NCI-H345 treated with DMSO at 0.1 percent for 48 hours (cell line): ENCODE measurements at regions not wholly inside any gene's neighbourhood (a gene's known extent, or its start where the extent isn't known, plus 50 kb on each side); places are given as distances from the start of the nearest gene placed in this dataset.
"Not testable (repeated sequence)": the region's sequence is repeated elsewhere in the genome, so short reads cannot be mapped to it uniquely, and the experiment has no call there.

Source experiments
- DNase-seq: peaks from one replicate; lab custom pipeline; 2025; ENCODE audit not compliant: unreplicated experiment; lab: John Stamatoyannopoulos, UW

DNA sequence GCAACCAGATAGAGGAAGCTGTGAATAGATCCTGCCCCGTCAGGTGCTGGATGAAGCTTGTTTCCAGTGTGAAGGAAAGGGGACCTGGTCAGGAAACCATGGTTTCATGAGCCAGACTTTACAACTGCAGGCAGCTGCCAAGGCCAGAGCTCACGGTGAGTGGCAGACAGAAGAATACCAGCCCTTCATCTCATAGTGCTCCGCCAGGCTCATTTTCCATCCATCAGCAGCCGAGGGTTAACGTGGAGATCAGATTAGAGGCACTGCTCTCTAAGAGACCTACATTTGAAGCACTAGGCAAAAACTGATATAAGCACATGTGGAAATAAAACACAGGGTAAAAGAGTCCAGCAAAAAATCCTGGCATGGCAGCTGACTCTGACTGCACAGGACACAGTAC, 172.4 kb downstream of the CD24 start:
- no peak for DNase-seq

DNA sequence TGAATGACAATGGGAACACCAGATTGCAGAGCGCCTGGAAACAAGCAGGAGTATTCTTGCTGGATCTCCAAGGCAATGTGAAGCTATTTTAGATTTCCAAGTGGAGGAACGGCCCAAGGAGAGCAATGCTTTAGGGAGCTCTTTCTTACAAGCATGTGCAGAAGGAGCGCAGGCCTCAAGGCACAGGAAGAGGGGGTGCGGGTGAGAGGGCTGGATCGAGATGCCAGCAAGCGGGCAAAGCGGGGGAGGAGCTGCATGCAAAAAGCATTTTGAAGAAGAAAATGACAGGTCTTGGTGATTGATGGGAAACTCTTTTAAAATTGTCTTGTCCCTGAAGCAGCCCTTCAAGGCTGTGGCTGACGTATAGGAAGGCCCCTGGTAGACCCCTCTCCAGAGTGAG, 171.9 kb downstream of the QRSL1 start:
- DNase-seq: no peak

DNA sequence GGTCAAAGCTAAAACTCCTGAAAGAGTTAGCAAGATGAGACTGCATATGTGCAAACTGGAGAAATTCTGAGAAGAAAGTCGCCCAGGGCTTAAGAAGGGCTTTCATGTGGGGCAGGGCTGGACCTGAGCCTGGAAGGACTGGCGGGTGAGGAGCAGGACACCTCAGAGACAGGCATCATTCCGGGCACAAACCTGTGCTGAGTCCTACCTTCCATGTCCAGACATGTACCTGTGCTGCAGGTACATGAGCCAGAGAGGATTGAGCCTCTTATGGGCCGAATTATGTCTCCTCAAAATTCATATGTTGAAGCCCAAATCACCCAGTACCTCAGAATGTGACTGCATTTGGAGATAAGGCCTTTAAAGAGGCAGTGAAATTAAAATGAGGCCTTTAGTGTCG, 171.0 kb downstream of the QRSL1 start:
- DNase-seq: no peak

DNA sequence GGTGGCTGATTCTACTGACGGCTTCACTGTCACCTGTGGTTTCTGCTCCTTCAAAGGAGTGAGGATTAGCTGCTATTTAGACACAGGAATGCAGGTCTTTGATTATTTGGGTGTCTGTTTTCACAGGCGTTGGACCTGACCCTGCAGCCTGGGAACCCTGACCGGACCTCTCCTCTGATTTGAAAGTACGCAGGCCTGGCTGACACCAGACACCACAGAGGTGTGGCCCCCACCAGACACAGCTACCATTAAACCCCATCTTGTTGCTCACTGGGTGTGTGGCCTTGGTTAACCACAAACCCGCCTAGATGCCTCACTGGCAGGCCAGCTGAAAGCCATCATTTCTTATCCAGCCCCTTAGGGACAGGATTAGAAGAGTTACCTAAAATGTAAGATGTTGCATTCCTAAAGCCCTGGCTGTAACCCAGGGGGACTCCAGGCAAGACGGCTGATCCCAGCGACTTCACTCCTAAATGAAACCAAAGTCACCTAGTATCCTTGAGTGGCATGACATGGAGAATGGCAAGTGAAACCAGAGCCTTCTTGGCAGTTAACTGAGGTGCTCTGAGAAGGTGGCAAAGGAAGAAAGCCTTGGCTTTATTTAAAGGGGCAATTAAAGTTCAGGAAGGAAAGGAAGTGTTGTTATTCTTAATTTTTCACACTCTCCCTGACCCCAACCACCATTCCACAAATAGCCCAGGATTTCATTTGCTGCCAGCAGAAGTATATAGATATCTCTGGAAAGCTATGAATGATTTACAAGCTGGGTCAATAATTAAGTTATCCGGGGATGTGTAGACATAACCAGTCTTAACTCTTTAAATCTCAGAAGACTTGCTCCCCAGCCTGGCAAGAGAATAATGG, 169.9 kb downstream of the QRSL1 start:
- DNase-seq: no peak

DNA sequence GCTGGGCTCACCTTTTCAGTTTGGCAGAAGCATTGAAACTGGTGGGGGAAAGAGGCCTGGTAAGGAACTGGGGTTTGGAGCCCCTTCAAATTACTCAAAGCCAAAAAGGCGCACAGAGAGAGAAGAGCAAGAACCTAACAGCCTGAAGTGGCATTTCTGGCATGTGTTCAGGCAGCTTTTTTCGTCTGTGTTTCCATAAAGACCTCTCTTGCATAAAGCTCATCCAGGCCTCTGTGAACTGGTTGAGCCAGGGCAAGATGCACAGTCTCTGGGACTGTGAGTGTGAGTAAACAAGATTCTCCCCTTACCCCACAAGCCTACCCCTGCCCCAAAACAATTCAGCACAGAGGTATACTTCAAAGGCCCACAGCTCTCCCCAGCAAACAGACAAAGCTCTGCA, 167.8 kb downstream of the QRSL1 start:
- DNase-seq: no peak

DNA sequence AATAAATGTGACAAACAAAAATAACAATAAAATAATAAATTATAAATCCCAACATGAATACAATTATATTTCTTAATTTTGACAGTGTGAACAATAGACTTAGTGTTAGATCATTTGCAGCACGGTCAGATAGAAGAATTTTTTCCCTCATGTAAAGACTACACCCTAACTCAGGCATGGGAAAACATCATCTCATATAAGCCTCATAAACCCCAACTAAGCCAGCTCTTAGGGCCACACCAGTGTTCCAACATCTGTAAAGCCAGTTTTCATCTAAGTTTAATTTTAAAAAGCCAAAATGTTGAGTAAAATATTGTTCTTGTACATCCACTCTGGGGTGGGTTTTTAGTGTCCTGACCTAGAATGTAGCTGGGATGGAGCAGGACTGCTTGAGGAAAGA, 167.4 kb downstream of the QRSL1 start:
- DNase-seq: no peak

DNA sequence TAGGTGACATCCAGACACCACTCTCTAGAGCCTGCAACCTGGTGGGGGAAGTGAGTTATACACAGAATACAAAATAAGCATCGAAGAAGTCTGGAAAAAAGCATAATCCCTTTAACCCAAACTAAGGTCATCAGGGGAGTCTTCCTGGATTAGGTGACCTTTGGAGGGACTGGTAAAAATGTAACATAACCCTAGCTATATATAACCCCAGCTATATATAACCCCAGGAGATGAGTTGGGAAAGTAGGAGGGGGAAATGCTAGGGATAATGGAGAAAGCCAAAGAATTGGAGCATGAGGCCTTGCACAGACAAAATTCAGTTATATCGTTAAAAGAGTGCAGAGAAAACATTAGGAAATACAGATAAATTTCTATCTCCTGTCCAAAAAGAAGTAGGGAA, 164.8 kb downstream of the QRSL1 start:
- DNase-seq: no peak

DNA sequence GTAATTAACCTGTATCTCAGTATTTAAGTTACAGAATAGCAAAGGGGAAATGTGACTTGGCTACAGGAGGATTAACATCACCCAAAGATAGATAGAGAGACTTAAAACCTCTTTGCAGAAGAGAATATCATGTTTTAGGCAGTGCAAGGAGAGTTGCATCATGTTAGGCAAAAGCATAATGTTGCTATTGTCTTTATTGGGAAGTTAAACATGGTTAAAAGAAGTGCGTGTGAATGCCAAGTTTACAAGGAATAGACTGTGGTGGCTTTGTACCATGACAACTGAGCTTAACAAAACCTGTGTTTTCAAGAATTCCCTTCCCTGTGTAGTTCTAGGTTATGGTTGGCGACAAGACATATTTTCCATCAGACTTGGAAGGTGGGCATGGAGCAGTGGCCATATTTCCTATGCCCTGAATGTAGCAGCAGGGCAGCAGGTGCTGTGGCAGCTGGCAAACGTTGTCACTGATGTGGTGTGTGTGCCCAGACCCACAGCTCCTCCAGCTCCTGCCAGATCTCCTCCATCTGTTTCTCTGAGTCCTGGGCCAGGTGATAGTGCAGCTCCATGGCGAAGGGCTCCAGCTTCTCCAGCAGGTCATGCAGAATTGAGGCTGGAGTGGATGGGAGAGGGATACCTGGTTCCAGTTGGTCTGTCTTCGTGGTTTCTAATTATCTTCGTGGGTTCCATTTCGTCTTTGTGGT, 163.3 kb downstream of the QRSL1 start:
- no peak for DNase-seq

DNA sequence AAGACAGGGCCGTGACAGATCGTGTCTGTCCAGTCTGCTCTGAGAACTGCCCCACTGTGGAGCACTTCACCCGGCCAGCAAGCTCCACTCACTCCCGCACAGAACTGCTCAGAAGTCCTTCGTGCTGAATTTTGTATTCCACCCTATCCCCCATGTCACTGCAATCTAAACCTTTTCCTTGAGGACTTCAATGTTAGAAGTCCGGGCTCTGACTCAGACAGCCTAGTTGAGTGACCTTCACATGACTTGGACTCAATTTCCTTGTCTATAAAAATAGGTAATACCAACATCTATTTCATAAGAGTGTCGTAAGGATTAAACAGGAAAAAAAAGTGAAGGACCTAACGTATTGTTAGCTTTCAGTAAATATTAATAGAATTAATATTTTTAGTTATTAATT, 161.6 kb downstream of the QRSL1 start:
- DNase-seq: no peak

DNA sequence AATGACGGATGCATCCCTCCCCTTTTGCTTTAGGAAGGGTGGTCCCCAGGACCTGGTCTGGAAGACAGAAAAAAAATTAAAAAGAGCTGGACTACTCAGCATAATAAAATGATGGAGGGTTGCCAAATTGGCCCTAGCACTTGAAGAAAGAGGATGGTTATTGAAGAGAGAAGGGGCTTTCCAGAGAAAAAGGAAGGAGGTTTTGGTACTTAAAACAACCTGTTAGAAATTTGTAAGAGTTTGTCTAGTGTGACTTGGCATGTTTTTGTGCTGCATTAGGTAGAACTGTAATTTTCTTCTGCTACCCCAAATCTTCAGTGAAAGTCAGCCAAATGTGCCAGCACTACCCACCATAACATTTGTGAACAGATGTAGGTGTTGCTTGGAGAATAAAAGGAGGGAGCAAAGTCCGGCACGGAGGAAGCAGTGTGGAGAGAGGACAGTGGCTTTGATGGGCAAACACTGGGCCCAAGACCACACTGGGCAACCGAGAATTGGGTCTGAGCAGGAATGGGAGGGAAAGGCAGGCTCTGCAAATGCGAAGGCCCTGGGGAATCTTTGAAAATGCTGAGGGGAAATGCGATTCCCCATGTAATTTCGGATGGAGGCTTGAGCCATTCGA, 160.9 kb downstream of the QRSL1 start:
- DNase-seq: no peak

DNA sequence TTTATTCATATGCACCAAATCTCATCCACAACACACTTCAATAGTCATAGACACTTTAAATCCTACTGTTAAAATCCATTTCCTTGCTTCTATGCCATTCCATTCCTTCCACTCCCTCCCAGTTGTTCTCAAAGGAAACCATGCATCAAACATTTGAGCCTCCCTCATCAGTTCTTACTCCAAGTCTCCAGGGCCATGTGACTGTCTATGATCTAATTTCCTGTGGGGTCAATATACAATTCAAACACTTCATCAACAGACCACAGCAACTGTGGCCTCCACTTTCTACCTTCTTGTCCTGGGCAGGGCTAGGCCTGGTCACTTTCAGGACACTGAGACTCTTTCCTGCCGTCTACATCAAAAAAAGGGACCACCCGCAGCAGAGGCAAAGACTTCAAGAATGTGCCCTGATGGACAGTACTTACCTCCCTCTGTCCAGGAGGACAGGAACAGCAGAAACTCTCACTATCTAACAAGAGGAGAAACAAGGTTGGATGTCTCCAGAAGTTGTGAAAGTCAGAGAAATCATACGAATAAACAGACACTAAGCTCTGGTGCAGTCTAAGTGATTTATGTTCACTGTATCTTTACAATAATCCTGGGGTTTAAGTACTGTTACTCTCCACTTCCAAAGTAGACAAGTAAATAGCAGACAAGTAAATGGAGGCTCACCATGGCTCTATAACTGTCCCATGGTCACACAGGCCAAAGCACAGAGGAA, 160.2 kb downstream of the QRSL1 start:
- no peak for DNase-seq

DNA sequence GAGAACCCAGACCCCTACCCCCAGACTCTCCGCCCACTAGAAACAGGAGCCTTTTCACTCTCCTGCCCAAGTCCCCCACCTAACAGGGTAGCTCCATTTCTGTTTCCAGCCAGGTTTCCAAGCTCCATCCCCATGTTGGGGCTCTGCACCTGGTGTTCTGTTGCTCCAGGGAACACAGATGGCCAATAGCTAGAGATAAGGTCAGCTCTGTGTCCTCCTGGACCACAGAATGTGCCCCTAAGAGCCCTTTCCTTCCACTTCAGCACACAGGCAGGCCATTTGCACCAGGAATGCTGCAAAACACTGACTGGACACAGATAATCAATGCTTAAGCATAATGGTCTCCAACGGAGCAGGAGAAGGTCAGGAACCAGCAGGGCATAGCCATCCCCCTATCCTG, 159.4 kb downstream of the QRSL1 start:
- DNase-seq: no peak

DNA sequence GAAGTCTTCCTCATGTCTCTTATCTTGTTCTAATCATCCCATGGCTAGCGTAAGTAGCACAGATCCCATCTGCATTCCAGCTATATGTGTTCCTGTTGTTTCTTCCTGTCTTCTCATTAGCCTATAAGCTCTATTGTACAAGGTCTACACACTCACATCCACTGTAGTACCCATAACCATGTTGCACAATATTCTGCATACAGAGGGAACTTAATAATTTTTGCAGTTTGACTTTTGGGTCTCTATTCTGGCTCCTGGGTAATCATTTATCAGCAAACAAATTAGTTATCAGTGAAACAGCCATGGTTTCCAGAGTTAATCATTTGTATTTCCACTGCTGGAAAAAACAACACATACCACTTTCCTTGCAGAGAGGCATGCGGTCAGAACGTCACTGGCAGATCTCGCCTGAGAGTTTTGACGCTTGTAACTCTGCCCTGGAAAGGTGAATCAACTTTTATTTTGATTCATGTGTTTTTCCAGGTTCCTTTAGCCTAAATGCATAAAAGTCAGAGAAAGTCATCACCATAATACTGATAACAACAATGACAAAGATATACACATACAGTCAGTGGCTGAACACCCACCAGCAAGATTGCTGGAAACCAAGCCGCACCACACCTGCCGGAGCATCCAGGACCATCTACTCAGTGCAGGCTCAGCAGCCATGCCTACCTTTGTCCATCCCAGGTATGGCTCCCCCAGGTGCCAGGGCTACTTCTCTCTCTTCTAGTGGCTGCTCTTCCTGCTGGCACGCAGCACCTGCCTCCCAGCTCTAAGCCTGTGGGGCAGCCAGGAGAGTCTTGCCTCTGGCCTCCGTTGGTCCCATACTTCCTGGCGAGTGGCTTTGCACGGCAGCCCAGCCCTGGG, 158.2 kb downstream of the QRSL1 start:
- no peak for DNase-seq

DNA sequence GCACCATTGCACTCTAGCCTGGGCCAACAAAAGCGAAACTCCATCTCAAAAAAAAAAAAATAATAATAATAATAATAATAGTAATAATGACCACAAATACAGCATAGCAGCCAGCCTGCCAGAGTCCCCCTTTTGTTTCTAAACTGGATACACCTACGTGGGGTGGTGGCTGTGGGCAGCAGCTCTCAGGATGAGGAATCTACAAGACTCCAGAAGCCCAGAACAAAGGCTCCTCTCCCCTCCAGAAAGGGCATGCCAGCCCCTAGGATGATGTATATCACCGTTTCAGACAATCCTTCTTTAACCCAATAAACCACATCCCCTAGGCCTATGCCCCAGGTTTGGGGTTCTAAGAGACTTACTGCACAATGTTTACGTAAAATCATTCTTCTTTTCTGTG, 155.9 kb downstream of the QRSL1 start:
- DNase-seq: no peak

DNA sequence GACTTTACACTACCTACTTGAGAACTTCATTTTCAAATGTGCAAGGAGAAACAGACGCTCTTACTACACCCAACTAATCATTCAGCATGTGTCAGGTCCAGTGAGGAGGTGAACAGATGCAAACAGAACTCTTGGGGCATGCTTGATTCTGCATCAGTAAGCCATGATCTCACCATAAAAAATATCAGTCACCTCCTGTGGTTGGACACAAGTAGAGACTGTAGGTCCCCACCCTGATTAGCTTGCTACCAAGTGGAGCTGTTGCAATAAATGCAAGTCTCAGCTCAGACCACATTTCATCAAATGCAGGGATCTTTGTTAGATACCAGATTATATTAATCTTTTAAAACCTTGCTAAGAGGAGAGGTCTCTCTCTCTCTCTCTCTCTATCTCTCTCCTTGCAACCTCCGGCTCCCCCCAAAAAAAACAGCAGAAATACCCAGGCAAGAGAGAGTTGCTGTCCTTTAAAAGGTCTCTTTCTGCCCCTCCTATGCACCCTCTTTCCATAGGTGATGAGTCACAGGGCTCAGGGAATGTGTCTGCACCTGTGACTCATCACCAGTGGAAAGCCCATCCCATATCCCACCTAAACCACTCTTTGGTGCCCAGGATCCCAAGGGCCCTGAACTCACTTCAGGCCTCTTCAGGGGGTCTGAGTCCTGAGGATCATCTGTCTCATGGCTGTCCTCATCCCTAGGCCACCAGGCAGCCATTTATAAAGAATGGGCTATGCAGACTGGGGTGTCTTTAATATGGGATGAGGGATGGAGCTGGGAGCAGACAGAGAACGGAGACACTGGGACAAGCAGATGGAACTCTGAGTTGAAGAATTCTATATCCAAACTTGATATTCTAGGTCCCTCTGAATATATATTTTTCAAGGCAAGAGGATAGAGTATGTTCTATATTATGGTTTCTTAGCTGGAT, 154.5 kb downstream of the QRSL1 start:
- no peak for DNase-seq

DNA sequence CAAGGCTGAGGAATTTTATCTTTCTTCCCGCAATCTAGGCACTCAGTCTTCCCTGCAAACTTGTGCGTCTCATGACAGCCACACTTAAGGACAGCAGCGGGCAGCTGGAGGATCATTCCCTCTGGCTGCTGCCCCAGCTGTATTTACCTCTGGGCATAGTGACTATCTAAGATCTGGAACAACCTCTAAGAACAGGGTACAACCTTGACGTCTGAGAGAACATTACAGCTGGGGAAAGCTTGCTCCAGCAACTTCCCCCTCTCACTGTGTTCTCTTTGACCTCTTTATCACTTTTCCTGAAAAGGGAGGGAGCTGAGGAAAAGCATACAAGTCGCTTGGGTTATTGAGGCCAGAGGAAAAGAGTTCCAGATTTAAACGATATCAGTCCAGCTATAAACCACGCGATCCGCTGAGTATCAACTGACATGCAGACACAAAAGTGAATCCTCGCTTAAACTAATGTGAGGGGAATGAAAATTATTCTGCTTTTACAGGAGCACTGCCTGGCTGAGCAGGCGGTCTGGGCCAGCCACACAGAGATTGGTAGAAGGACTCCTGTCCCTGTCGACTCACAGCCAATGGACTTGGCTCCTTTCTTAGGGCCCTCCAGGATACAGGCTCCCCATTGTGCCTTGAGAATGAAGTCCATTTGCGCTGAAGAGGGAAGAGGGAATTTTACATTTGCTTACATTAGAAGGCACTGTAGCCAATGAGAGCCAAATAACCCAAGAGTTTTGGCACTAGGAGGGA, 153.3 kb downstream of the QRSL1 start:
- no peak for DNase-seq

DNA sequence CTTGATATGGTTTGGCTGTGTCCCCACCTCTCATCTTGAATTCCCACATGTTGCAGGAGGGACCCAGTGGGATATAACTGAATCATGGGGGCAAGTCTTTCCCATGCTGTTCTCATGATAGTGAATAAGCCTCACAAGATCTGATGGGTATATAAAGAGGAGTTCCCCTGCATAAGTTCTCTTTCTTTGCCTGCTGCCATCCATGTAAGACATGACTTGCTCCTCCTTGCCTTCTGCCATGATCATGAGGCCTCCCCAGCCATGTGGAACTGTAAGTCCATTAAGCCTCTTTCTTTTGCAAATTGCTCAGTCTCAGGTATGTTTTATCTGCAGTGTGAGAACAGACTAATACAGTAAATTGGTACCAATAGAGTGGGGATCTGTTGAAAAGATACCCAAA, 150.2 kb downstream of the QRSL1 start:
- not testable (repeated sequence) for DNase-seq

DNA sequence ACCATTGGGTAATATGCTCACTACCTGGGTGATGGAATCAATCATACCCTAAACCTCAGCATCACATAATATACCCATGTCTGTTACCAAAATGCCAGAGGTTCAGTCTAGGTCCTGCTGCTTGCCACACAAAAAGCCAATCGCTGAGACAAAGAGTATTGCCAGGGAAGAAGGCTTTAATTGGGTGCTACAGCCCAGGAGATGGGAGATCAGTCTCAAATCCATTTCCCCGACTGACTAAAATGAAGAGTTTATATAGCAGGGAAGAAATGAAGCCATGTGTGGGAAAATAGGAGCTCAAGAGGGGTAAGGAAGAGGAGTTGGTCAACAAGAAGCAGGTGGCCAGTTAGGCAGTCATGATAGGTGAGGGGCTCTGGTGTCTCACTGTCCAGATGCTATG, 149.6 kb downstream of the QRSL1 start:
- no peak for DNase-seq
